Body of pancreas (tissue), 4 donors: ENCODE measurements at regions not wholly inside any gene's neighbourhood (a gene's known extent, or its start where the extent isn't known, plus 50 kb on each side); places are given as distances from the start of the nearest gene placed in this dataset.

Experiments
- CTCF ChIP-seq, 7 experiments: fragments of 450-650 bp in 4 of 7; fragments of 200-600 bp in 3 of 7; sonication (generic) in 3 of 7; IDR thresholded peaks; one replicate each; pipeline ENCODE4 v1.5.1; 2016 to 2019; ENCODE audit warnings: antibody characterized with exemption in 7 of 7
- POLR2A ChIP-seq, 3 donors: fragments of 450-650 bp; IDR thresholded peaks; one replicate each; pipeline ENCODE4 v1.6.1; 2016; ENCODE audit warnings: antibody characterized with exemption in 3 of 3, mild to moderate bottlenecking in 2 of 3

GRCh38 chr10:79003183-79004100, 65.3 kb upstream of the ZMIZ1 start:
- TF ChIP-seq CTCF (IDR thresholded peaks at IDR 0.05) (peak in 2 of 7 experiments; percentile 12), POLR2A (IDR thresholded peaks at IDR 0.05) (no peak)
